ENCODE measurements at regions not wholly inside any gene's neighbourhood (a gene's known extent, or its start where the extent isn't known, plus 50 kb on each side); places are given as distances from the start of the nearest gene placed in this dataset.

- TF ChIP-seq REST (IDR thresholded peaks at IDR 0.05; ENCODE audit: insufficient read depth in 1 of 2, low read depth in 2 of 2, low read length in 2 of 2) (no peak), POLR2AphosphoS5 (IDR thresholded peaks at IDR 0.05; ENCODE audit: low read depth, low read length) (no peak), FOXP2 (optimal IDR thresholded peaks at IDR 0.05; ENCODE audit: borderline replicate concordance, extremely low read depth, extremely low read length, insufficient read depth) (no peak), TAF1 (IDR thresholded peaks at IDR 0.05; ENCODE audit: borderline replicate concordance, insufficient read depth, low read length) (no peak), SIN3A (IDR thresholded peaks at IDR 0.05; ENCODE audit: borderline replicate concordance, insufficient read depth, low read length) (no peak)
These were observed 956.7 kb upstream of the SEL1L start for GRCh38 chr14:82490397-82490796.

DNA sequence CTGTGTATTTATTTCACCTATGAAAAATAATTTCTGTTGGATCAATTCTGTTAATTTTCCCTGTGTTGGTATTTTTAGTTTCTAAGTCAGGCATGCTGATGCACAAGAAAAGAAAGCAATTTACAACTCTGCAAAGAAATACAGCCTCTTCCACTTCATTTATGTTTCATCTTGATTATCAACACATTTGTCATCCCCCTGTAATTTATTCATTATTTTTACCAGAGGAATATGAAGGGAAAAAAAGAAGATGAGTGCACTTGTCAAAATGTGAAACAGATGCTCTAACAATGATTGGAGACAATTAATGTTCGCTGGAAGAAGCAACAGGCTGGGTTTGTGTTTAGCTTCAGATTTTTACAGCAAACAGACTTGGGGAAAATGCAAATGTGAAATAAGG lies 958.5 kb upstream of the SEL1L start:
- TF ChIP-seq FOXP2 (optimal IDR thresholded peaks at IDR 0.05; ENCODE audit: borderline replicate concordance, extremely low read depth, extremely low read length, insufficient read depth) = no peak
- no peak for TF ChIP-seq SIN3A (IDR thresholded peaks at IDR 0.05; ENCODE audit: borderline replicate concordance, insufficient read depth, low read length)

DNA sequence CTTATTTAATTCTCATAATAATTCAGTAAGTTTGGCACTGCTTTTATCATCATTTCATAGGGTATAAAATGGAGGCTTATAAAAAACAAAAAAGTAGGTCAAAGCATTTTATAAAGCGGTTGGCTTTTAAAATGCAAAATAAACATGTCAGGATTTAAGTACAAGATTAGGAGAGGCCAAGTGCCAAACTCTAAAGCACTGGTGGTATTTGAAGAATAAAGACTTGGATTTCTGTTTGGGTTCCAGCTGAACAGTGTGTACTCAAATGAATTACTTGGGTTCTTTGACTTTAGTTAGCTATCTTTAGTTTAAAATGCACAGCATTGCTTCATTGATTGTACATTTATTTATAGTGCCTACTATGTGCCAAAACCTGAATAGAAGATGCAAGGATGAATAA lies 966.6 kb upstream of the SEL1L start:
- TF ChIP-seq REST (IDR thresholded peaks at IDR 0.05; ENCODE audit: insufficient read depth in 1 of 2, low read depth in 2 of 2, low read length in 2 of 2) = no peak
- TF ChIP-seq SIN3A (IDR thresholded peaks at IDR 0.05; ENCODE audit: borderline replicate concordance, insufficient read depth, low read length) = no peak

DNA sequence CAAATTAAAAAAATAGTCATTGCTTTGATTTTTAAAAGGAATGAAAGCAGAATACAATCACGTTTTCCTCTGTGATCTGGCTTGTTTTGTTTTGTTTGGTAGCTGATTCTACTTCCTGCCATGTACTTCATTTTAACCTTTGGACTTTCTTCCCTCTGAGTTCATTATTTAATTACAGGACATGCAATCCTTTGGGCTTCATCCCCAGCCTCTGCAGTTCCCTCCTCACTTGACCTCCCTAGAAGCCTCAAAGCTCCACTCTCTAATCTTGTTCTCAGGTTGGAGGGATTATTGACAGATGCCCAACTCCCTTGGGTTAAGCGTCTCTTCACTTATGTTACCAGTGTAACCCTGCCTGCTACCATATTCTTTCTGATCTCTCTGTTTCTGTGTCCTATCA lies 967.9 kb upstream of the SEL1L start:
- TF ChIP-seq POLR2AphosphoS5 (IDR thresholded peaks at IDR 0.05; ENCODE audit: low read depth, low read length) = no peak
- no peak for TF ChIP-seq FOXP2 (optimal IDR thresholded peaks at IDR 0.05; ENCODE audit: borderline replicate concordance, extremely low read depth, extremely low read length, insufficient read depth)
- TF ChIP-seq TAF1 (IDR thresholded peaks at IDR 0.05; ENCODE audit: borderline replicate concordance, insufficient read depth, low read length) = no peak
- no peak for TF ChIP-seq REST (IDR thresholded peaks at IDR 0.05; ENCODE audit: insufficient read depth in 1 of 2, low read depth in 2 of 2, low read length in 2 of 2)
- no peak for TF ChIP-seq SIN3A (IDR thresholded peaks at IDR 0.05; ENCODE audit: borderline replicate concordance, insufficient read depth, low read length)

DNA sequence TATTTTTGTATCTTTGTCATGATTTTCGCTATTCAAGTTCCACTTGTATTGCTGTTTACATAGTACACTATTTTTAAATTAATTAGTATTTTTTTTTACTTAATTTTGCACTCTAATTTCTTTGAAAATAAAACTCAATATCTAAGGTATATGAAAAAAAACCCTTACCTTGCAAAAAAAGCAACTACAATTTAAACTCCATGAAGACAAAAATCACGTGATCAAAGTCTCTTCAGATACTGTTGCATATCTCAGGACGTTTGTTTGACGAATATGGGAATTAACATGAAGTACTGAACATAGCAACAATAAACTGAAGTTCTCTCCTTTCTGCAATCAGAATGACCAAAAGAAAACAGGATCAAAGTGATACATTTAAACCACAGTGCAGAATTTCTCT lies 968.4 kb upstream of the SEL1L start:
- TF ChIP-seq FOXP2 (optimal IDR thresholded peaks at IDR 0.05; ENCODE audit: borderline replicate concordance, extremely low read depth, extremely low read length, insufficient read depth) = no peak
- TF ChIP-seq SIN3A (IDR thresholded peaks at IDR 0.05; ENCODE audit: borderline replicate concordance, insufficient read depth, low read length) = no peak
- TF ChIP-seq REST (IDR thresholded peaks at IDR 0.05; ENCODE audit: insufficient read depth in 1 of 2, low read depth in 2 of 2, low read length in 2 of 2) = no peak
- no peak for TF ChIP-seq TAF1 (IDR thresholded peaks at IDR 0.05; ENCODE audit: borderline replicate concordance, insufficient read depth, low read length)
- TF ChIP-seq POLR2AphosphoS5 (IDR thresholded peaks at IDR 0.05; ENCODE audit: low read depth, low read length) = no peak
